Esophagus muscularis mucosa (tissue), 4 donors: ENCODE measurements at regions not wholly inside any gene's neighbourhood (a gene's known extent, or its start where the extent isn't known, plus 50 kb on each side); places are given as distances from the start of the nearest gene placed in this dataset.

Source experiments
- CTCF ChIP-seq, 3 experiments: fragments of 200-600 bp in 2 of 3; fragments of 450-650 bp in 1 of 3; sonication (generic) in 2 of 3; IDR thresholded peaks; one replicate each; pipeline ENCODE4 v1.5.1; 2017 to 2019; ENCODE audit warnings: antibody characterized with exemption in 3 of 3, mild to moderate bottlenecking in 2 of 3, moderate library complexity in 1 of 3
- EP300 ChIP-seq: sonication (generic); formaldehyde crosslinking; IDR thresholded peaks from one replicate; pipeline ENCODE4 v1.6.1; 2017; ENCODE audit warnings: antibody characterized with exemption
- POLR2A ChIP-seq: fragments of 450-650 bp; IDR thresholded peaks from one replicate; pipeline ENCODE4 v1.6.1; 2017; ENCODE audit warnings: antibody characterized with exemption, moderate library complexity, mild to moderate bottlenecking, low read depth
- POLR2AphosphoS5 ChIP-seq, 2 donors: sonication (generic); formaldehyde crosslinking; IDR thresholded peaks; one replicate each; pipeline ENCODE4 v1.6.1; 2017; ENCODE audit warnings: antibody characterized with exemption in 2 of 2

GRCh38 chr19:30853036-30853435 is 480.9 kb downstream of the ZNF536 start:
- TF ChIP-seq CTCF (IDR thresholded peaks at IDR 0.05) = no peak
- TF ChIP-seq POLR2AphosphoS5 (IDR thresholded peaks at IDR 0.05) = no peak
- TF ChIP-seq POLR2A = no peak
- no peak for TF ChIP-seq EP300
